ENCODE measurements at regions not wholly inside any gene's neighbourhood (a gene's known extent, or its start where the extent isn't known, plus 50 kb on each side); places are given as distances from the start of the nearest gene placed in this dataset.

DNA sequence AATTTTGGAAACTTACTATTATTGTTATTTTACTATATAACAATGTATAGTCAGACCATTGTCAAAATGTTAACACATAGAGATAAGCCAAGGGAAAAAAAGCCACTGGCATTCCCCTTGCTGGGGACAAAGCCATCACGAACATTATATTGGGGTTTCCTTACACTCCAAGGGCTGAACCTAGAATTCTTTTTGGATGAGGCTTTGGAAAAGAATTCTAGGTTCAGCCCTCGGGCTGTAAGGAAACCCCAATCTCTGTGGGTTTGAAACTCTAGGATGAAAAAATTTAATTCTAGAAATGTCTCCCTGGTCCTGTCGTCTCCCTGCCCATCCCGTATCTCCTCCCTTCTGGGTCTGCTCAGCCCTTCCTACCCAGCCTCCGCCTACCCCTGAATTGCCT lies 67.0 kb upstream of the SMAD6 start:
- ChIA-PET POLR2A (ENCODE audit: partially characterized antibody) (interaction anchor here (1.5 to 2.6 kb wide), 3 partner anchors 11 to 16 kb away, joined by 5 to 8 read pairs (median 5); no protein-coding TSS in a partner anchor), CTCF (ENCODE audit: partially characterized antibody) (interaction anchor here (0.8 to 7.2 kb wide), 7 partner anchors 12 to 229 kb away, joined by 3 to 45 read pairs (median 4); no protein-coding TSS in a partner anchor)
- Histone ChIP-seq H3K18ac (ENCODE audit: extremely low read depth, low read length) (no peak overlapping the region), H4K8ac (ENCODE audit: extremely low read depth, insufficient read depth, low read length) (no peak overlapping the region), H2BK15ac (ENCODE audit: low read length) (peak overlapping the region; percentile 19; the same call in 1 of the 2 replicates), H2BK5ac (ENCODE audit: low read depth, low read length) (no peak overlapping the region), H3K4ac (replicated peaks; ENCODE audit: insufficient read length, low read depth, low read length) (no peak overlapping the region), H3K23ac (ENCODE audit: insufficient read length) (no peak overlapping the region), H4K20me1 (replicated peaks in 1 of 2; ENCODE audit: control insufficient read depth in 1 of 2, insufficient read depth in 2 of 2, low read length in 2 of 2) (no peaks in the 10 kb centered on the region), H2AFZ (ENCODE audit: low read length) (no peak overlapping the region), H3K79me2 (ENCODE audit: control insufficient read depth in 1 of 2, insufficient read depth in 2 of 2, low read length in 2 of 2) (no peaks in the 10 kb centered on the region), H2AK5ac (ENCODE audit: low read depth, low read length) (no peak overlapping the region), H3K27ac (ENCODE audit: low read depth, low read length) (no peak overlapping the region), H4K91ac (replicated peaks; ENCODE audit: insufficient read length, low read length) (no peak overlapping the region), H4K5ac (ENCODE audit: insufficient read length, low read depth, low read length) (no peak overlapping the region), H3K79me1 (ENCODE audit: low read depth, low read length) (no peaks in the 10 kb centered on the region), H3K23me2 (ENCODE audit: low read depth, low read length) (no peaks in the 10 kb centered on the region), H3K56ac (replicated peaks; ENCODE audit: insufficient read length, low read depth, low read length) (no peak overlapping the region), H2BK20ac (ENCODE audit: low read length) (no peak overlapping the region), H2BK120ac (replicated peaks; ENCODE audit: low read depth, low read length) (no peak overlapping the region), H3K4me3 (ENCODE audit: extremely low read depth in 1 of 4, insufficient read depth in 2 of 4, low read depth in 3 of 4, low read length in 4 of 4) (no peak overlapping the region), H3K14ac (ENCODE audit: insufficient read length) (no peak overlapping the region), H3K36me3 (ENCODE audit: control insufficient read depth in 2 of 4, insufficient read depth in 4 of 4, low read length in 3 of 4) (no peaks in the 10 kb centered on the region), H3K27me3 (replicated peaks in 1 of 4; ENCODE audit: control insufficient read depth in 3 of 4, extremely low read depth in 1 of 4, insufficient read depth in 3 of 4, low read length in 3 of 4) (no peaks in the 10 kb centered on the region), H3K4me1 (replicated peaks in 1 of 4; ENCODE audit: control insufficient read depth in 3 of 4, insufficient read depth in 4 of 4, low read length in 3 of 4) (peaks cover 0 to 18% (median 10%) of the 10 kb centered on the region in 4 experiments; a peak in 6 of 7 replicates), H3K9ac (replicated peaks in 1 of 4; ENCODE audit: extremely low read depth in 1 of 4, low read depth in 3 of 4, low read length in 3 of 4) (no peak overlapping the region), H2BK12ac (ENCODE audit: low read depth, low read length) (no peak overlapping the region), H3K9me3 (ENCODE audit: insufficient read depth in 2 of 2, low read depth in 1 of 2, low read length in 1 of 2) (no peaks in the 10 kb centered on the region), H3K4me2 (ENCODE audit: insufficient read depth in 1 of 2, low read depth in 2 of 2, low read length in 2 of 2) (no peak overlapping the region)
- DNase-seq (ENCODE audit: low read depth in 1 of 2, low spot score in 2 of 2) (no peak), FAIRE-seq (no peak)
- WGBS, 2 experiments (ENCODE audit: extremely low coverage in 1 of 2, insufficient coverage in 1 of 2, insufficient read length in 1 of 2, insufficient replicate concordance in 2 of 2, low coverage in 1 of 2, low lambda C conversion rate in 2 of 2, missing lambda C conversion rate in 1 of 2), result 66% methylated on average over 5 of the region's 5 CpGs; no CpG with 5 or more reads in 1 of the 2 experiments
- TF ChIP-seq TEAD4 (IDR thresholded peaks at IDR 0.05; ENCODE audit: low read depth, low read length) (no peak), JUN (IDR thresholded peaks at IDR 0.05; ENCODE audit: low read depth, low read length) (no peak), TAF7 (optimal IDR thresholded peaks at IDR 0.05; ENCODE audit: borderline replicate concordance, low read depth, low read length) (no peak), YY1 (IDR thresholded peaks at IDR 0.05; ENCODE audit: low read depth, low read length) (no peak), CBX5 (IDR thresholded peaks at IDR 0.05; ENCODE audit: low read depth, low read length) (no peak), ZNF274 (IDR thresholded peaks at IDR 0.05; ENCODE audit: borderline replicate concordance, extremely low read depth, low read length) (no peak), NRF1 (IDR thresholded peaks at IDR 0.05; ENCODE audit: low read depth, low read length) (no peak), KDM5A (IDR thresholded peaks at IDR 0.05; ENCODE audit: low read length) (no peak), KDM4A (IDR thresholded peaks at IDR 0.05; ENCODE audit: low read depth, low read length, severe bottlenecking) (no peak), CHD2 (IDR thresholded peaks at IDR 0.05; ENCODE audit: low read length) (no peak), MAX (IDR thresholded peaks at IDR 0.05) (no peak), MAFK (IDR thresholded peaks at IDR 0.05; ENCODE audit: low read depth, low read length) (no peak)
- TF ChIP-seq, protein P1, sequence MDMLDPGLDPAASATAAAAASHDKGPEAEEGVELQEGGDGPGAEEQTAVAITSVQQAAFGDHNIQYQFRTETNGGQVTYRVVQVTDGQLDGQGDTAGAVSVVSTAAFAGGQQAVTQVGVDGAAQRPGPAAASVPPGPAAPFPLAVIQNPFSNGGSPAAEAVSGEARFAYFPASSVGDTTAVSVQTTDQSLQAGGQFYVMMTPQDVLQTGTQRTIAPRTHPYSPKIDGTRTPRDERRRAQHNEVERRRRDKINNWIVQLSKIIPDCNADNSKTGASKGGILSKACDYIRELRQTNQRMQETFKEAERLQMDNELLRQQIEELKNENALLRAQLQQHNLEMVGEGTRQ (IDR thresholded peaks at IDR 0.05; ENCODE audit: low read length), result no peak
